T-cell (primary cell): ENCODE measurements at regions not wholly inside any gene's neighbourhood (a gene's known extent, or its start where the extent isn't known, plus 50 kb on each side); places are given as distances from the start of the nearest gene placed in this dataset.
"Not testable (repeated sequence)": the region's sequence is repeated elsewhere in the genome, so short reads cannot be mapped to it uniquely, and the experiment has no call there.

Experiments
- ATAC-seq, 4 experiments: fragments of 200-7000 bp in 3 of 4; fragments of 150-1000 bp in 1 of 4; cut with Tn5 transposase; replicated peaks in 1 of 4; 1 replicate in 3 of 4; 2 replicates in 1 of 4; pipeline ENCODE4 v1.10.0; 2021; ENCODE audit warnings: moderate library complexity in 3 of 4, mild to moderate bottlenecking in 2 of 4, moderate number of reproducible peaks in 1 of 4
- CTCF ChIA-PET, 2 donors: fragments of 300-600 bp; sonication (Branson Sonifier 250); formaldehyde crosslinking; loops; one replicate each; lab custom pipeline; 2022; ENCODE audit warnings: antibody characterized with exemption in 2 of 2; lab: Charles Lee
- POLR2A ChIA-PET, 2 donors: fragments of 300-600 bp; sonication (Branson Sonifier 250); formaldehyde crosslinking; loops; one replicate each; lab custom pipeline; 2022; ENCODE audit warnings: antibody characterized with exemption in 2 of 2; lab: Charles Lee
- DNase-seq, 35 experiments: peaks; one replicate each; pipeline versions ENCODE4 v3.0.0 to v3.0.0-alpha.2; 2013 to 2023
- H3K27ac ChIP-seq: one replicate; pipeline ENCODE4 v1.5.1; 2013; ENCODE audit warnings: low read length
- H3K27me3 ChIP-seq, 2 experiments: replicated peaks in 1 of 2; 1 replicate in 1 of 2; 2 replicates in 1 of 2; pipeline versions ENCODE4 v1.6.1 to v1.7.0; 2013; ENCODE audit warnings: low read length in 1 of 2, mixed read lengths in 1 of 2; ENCODE audit not compliant: control insufficient read depth in 2 of 2, insufficient read depth in 2 of 2; ENCODE audit errors: extremely low read depth in 1 of 2
- H3K36me3 ChIP-seq, 2 donors: 1 replicate in 1 of 2; 2 replicates in 1 of 2; pipeline versions ENCODE4 v1.6.1 to v1.7.0; 2013; ENCODE audit warnings: low read length in 1 of 2; ENCODE audit not compliant: control insufficient read depth in 2 of 2, insufficient read depth in 1 of 2; ENCODE audit errors: extremely low read depth in 1 of 2
- H3K4me1 ChIP-seq, 2 experiments: 1 replicate in 1 of 2; 2 replicates in 1 of 2; pipeline versions ENCODE4 v1.6.1 to v1.7.0; 2013; ENCODE audit warnings: low read length in 2 of 2, mixed read lengths in 1 of 2; ENCODE audit not compliant: insufficient read depth in 2 of 2, control insufficient read depth in 1 of 2; ENCODE audit errors: extremely low read depth in 1 of 2
- H3K4me3 ChIP-seq, 2 donors: 1 replicate in 1 of 2; 2 replicates in 1 of 2; pipeline versions ENCODE4 v1.5.1 to v1.7.0; 2013; ENCODE audit warnings: mild to moderate bottlenecking in 2 of 2, low read length in 1 of 2, moderate library complexity in 1 of 2; ENCODE audit not compliant: control insufficient read depth in 1 of 2; ENCODE audit errors: extremely low read depth in 1 of 2
- H3K9me3 ChIP-seq: 2 replicates; pipeline ENCODE4 v1.7.0; 2013
- H3K27ac Mint-ChIP-seq, 2 donors: one replicate each; pipeline ENCODE4 v1.8.0; 2020 to 2021; ENCODE audit warnings: mild to moderate bottlenecking in 2 of 2, mixed read lengths in 2 of 2
- H3K27me3 Mint-ChIP-seq, 2 donors: one replicate each; pipeline ENCODE4 v1.8.0; 2021 to 2022; ENCODE audit warnings: mixed read lengths in 2 of 2
- H3K36me3 Mint-ChIP-seq: one replicate; pipeline ENCODE4 v1.8.0; 2021; ENCODE audit warnings: mixed read lengths
- H3K4me1 Mint-ChIP-seq, 3 donors: one replicate each; pipeline ENCODE4 v1.8.0; 2020 to 2022; ENCODE audit warnings: mixed read lengths in 3 of 3, mild to moderate bottlenecking in 1 of 3
- H3K4me3 Mint-ChIP-seq, 3 donors: one replicate each; pipeline ENCODE4 v1.8.0; 2020 to 2022; ENCODE audit warnings: mild to moderate bottlenecking in 3 of 3, mixed read lengths in 3 of 3, moderate library complexity in 3 of 3
- H3K9me3 Mint-ChIP-seq, 3 donors: one replicate each; pipeline ENCODE4 v1.8.0; 2020 to 2022; ENCODE audit warnings: mixed read lengths in 3 of 3
- WGBS: methylation state at CpG from one replicate; pipeline ENCODE4 v1.1.5; 2013; ENCODE audit warnings: missing lambda C conversion rate; ENCODE audit not compliant: insufficient coverage; 5-methylcytosine and 5-hydroxymethylcytosine counted together

DNA sequence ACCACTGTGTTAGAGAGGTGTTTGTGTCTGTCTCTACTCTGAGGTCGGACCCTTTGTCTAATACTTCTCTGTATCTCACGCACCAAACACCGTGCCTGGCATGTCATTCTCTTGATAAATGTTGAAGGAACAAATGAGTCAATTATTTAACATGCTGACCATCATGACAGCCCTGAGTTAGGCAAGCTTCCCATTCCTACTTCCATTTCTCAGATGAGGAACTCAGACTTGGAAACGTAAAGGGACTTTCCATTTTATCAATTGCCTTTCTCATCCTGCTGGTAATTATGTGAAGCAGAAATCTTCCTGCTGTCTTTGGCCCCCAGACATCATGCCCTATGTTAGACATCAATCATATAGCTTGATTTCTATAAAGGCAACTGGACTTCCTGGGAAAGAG lies 227.0 kb upstream of the ECI2 start:
- ChIA-PET POLR2A (no interaction called here), CTCF (no interaction called here)
- Histone ChIP-seq H3K4me3 (no peak overlapping the region), H3K9me3 (no peaks in the 10 kb centered on the region), H3K27me3 (peaks cover 0 to 13% of the 10 kb centered on the region in 2 experiments), H3K4me1 (no peaks in the 10 kb centered on the region), H3K27ac (no peak overlapping the region), H3K36me3 (no peaks in the 10 kb centered on the region)
- no CpG with 5 or more reads among the region's 4 CpGs for WGBS
- no peak for DNase-seq
- H3K9me3 Mint-ChIP-seq = no peaks in the 10 kb centered on the region
- H3K27ac Mint-ChIP-seq = no peak overlapping the region
- no peaks in the 10 kb centered on the region for H3K4me1 Mint-ChIP-seq
- no peak for ATAC-seq
- no peaks in the 10 kb centered on the region for H3K36me3 Mint-ChIP-seq
- peaks cover 5 to 25% of the 10 kb centered on the region in 2 donors for H3K27me3 Mint-ChIP-seq
- no peak overlapping the region for H3K4me3 Mint-ChIP-seq

DNA sequence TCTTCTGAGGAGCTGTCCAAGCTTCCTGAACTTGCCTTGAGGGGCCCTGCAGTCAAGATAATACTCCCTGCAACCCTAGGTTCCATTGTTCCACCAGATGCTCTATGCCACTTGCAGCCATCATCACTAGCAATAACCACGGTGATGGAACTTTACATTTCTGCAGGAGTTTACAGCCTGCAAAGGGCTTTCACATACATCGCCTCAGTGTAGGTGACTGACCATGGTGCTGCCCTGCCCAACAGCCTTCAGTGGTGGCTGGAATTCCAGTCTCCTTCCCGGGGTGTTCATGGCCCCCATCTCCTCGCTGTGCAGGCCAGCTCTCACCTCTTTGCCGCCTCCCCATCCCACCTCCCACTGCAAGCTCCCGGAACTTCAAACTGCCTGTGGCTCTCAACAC lies 225.5 kb upstream of the ECI2 start:
- Mint-ChIP-seq H3K36me3 (no peaks in the 10 kb centered on the region), H3K27me3 (peaks cover 3 to 24% of the 10 kb centered on the region in 2 donors), H3K27ac (no peak overlapping the region), H3K4me3 (no peak overlapping the region), H3K9me3 (no peaks in the 10 kb centered on the region), H3K4me1 (no peaks in the 10 kb centered on the region)
- Histone ChIP-seq H3K4me3 (no peak overlapping the region), H3K27me3 (peaks cover 0 to 13% of the 10 kb centered on the region in 2 experiments), H3K27ac (no peak overlapping the region), H3K4me1 (no peaks in the 10 kb centered on the region), H3K36me3 (no peaks in the 10 kb centered on the region), H3K9me3 (no peaks in the 10 kb centered on the region)
- ChIA-PET CTCF (no interaction called here), POLR2A (no interaction called here)
- 87% methylated on average over 6 of the region's 6 CpGs for WGBS
- DNase-seq (no peak), ATAC-seq (no peak)

DNA sequence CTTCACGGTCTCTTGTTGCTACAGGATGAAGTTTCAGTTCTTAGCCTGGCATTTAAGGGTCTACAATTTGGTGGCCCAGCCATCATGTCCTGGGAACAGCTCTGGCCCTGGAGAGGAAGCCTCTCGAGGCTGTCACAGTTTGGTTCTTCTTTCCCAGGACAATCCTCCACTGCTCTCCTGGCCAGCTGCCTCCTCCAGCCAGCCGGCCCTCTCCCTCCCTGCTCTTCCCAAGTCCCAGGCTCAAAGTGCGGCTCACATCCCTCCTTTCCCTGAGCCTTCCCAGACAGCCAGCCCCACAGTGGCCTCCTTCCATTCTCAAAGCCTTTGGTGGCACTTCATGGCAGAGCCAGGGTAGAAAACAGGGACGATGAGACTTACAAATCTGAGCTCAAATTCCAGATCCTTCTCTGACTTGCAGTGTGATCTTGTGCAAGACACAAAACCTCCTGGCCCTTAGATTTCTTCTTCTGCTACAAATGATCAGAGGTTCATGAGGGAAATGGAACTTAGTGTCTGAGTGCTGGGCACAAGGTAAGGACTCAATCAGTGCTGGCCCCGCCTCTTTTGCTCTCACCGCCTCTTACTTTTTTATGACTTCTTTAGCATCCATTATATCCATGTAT lies 223.8 kb upstream of the ECI2 start:
- Mint-ChIP-seq H3K36me3 (no peaks in the 10 kb centered on the region), H3K27me3 (peaks cover 3 to 24% of the 10 kb centered on the region in 2 donors), H3K9me3 (no peaks in the 10 kb centered on the region), H3K4me1 (no peaks in the 10 kb centered on the region), H3K4me3 (no peak overlapping the region), H3K27ac (no peak overlapping the region)
- no peak for DNase-seq
- no peak overlapping the region for H3K27ac ChIP-seq
- ChIA-PET POLR2A (no interaction called here), CTCF (no interaction called here)
- H3K4me3 ChIP-seq = no peak overlapping the region
- 74% methylated on average over 4 of the region's 7 CpGs for WGBS
- no peak for ATAC-seq
- peaks cover 0 to 13% of the 10 kb centered on the region in 2 experiments for H3K27me3 ChIP-seq
- no peaks in the 10 kb centered on the region for H3K4me1 ChIP-seq
- no peaks in the 10 kb centered on the region for H3K36me3 ChIP-seq
- H3K9me3 ChIP-seq = no peaks in the 10 kb centered on the region

DNA sequence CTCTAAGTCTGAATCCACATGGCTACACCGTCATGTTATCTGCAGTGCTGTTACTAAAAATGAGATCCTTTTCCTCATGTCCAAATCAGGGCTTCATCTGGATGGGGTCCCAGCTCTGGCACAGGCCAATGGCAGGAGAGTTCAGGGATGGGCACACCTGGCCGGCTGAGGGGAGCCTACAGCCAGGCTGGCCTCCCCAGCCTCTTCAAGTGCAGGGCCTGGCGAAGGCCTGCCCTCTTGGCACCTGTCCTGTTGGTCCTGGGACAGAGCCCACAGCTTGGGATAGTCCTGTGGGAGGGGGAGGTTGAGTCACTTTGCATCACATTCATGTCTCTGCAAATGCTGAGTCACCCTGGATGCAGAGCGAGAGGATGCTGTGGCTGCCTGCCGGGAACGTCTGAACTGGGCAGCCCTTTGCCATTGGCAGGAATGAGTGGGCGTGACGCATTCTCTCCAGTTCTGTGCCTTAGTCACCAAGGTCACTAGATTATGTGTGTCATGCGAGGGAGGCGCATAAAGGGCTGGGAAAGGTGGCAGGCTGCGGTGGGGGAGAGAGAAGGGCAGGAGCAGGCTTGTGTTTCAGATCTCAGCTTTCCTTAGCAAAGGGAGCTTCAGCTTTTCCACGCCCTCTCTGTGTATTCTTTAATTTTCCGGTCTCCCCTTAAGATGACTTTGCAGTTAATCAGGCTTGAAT lies 223.2 kb upstream of the ECI2 start:
- H3K9me3 Mint-ChIP-seq = no peaks in the 10 kb centered on the region
- no peak for ATAC-seq

DNA sequence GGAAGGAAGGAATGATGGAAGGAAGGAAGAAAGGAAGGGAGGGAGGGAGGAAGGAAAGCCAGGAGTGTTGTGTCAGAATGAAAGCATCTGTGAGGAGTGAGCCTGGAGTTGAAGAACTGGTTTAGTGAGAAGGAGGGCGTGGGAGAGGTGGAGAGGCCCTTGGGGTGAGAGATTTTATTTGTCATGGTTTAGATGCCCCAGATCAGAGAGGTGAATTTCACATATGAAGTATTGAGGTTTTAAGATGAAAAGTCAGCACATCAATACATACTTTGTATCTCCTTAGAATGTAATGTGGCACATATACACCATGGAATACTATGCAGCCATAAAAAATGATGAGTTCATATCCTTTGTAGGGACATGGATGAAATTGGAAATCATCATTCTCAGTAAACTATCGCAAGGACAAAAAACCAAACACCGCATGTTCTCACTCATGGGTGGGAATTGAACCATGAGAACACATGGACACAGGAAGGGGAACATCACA lies 222.3 kb upstream of the ECI2 start:
- H3K27ac ChIP-seq, ATAC-seq, H3K36me3 ChIP-seq, POLR2A ChIA-PET, H3K4me1 Mint-ChIP-seq, H3K9me3 ChIP-seq, H3K36me3 Mint-ChIP-seq, H3K4me1 ChIP-seq, H3K4me3 ChIP-seq, CTCF ChIA-PET, H3K9me3 Mint-ChIP-seq, DNase-seq, H3K4me3 Mint-ChIP-seq, H3K27ac Mint-ChIP-seq: not testable (repeated sequence)
- H3K27me3 ChIP-seq = peaks cover 0 to 13% of the 10 kb centered on the region in 2 experiments
- peaks cover 0 to 21% of the 10 kb centered on the region in 2 donors for H3K27me3 Mint-ChIP-seq
- 43% methylated on average over 1 of the region's 3 CpGs for WGBS

More for the DNA sequence above, 223.2 kb upstream of the ECI2 start:
- H3K36me3 ChIP-seq = no peaks in the 10 kb centered on the region
- H3K4me1 ChIP-seq = no peaks in the 10 kb centered on the region
- H3K9me3 ChIP-seq = no peaks in the 10 kb centered on the region
- no peaks in the 10 kb centered on the region for H3K4me1 Mint-ChIP-seq
- H3K4me3 ChIP-seq = no peak overlapping the region
- CTCF ChIA-PET = no interaction called here
- no peaks in the 10 kb centered on the region for H3K36me3 Mint-ChIP-seq
- no peak overlapping the region for H3K4me3 Mint-ChIP-seq
- POLR2A ChIA-PET = no interaction called here
- H3K27ac ChIP-seq = no peak overlapping the region
- H3K27me3 ChIP-seq = peaks cover 0 to 13% of the 10 kb centered on the region in 2 experiments
- WGBS = 77% methylated on average over 12 of the region's 13 CpGs
- H3K27me3 Mint-ChIP-seq = peaks cover 3 to 24% of the 10 kb centered on the region in 2 donors
- no peak overlapping the region for H3K27ac Mint-ChIP-seq
- no peak for DNase-seq

DNA sequence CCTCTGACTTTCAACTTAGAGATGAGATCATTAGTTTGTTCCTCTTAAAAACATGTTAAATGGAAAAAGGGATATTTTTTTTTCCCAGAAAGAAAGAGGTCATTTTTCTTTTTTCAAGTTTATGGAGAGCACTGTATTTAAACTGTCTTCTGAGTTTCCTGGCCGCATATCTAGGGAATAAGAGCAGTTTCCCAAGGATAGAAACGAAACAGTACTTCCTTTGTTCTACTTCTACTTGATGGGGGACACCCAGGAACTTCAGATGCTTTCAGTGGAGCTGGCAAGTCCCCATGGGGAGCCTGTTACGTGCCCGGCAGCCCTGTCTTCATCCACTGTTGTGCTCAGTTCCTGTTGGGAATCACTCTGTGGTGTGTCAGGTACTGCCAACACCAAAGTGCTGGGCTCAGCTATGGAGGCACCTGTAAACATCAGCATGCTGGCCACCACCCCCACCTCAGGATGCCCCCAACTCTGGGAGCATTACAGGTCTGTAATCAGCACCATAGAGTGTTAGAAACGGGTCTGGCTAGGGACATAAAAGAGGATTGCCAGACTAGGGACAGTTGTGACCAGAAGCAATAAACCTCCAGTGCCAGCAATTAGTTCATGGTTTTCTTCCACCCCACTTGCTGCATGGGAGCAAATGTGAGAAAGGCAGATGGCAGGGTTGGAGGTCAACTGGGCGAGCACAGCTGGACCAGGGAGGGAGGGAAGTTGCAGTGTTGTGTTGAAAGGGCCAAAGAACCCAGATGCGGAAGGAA lies 221.7 kb upstream of the ECI2 start:
- Histone ChIP-seq H3K36me3 (no peaks in the 10 kb centered on the region), H3K9me3 (no peaks in the 10 kb centered on the region), H3K27me3 (peaks cover 0 to 13% of the 10 kb centered on the region in 2 experiments), H3K4me3 (no peak overlapping the region), H3K27ac (no peak overlapping the region), H3K4me1 (no peaks in the 10 kb centered on the region)
- no peak overlapping the region for H3K4me3 Mint-ChIP-seq
- ChIA-PET CTCF (no interaction called here), POLR2A (no interaction called here)
- no peaks in the 10 kb centered on the region for H3K9me3 Mint-ChIP-seq
- DNase-seq (no peak), ATAC-seq (no peak)
- WGBS = 68% methylated on average over 6 of the region's 7 CpGs
- H3K27ac Mint-ChIP-seq = no peak overlapping the region
- no peaks in the 10 kb centered on the region for H3K4me1 Mint-ChIP-seq
- no peaks in the 10 kb centered on the region for H3K36me3 Mint-ChIP-seq
- peaks cover 0 to 21% of the 10 kb centered on the region in 2 donors for H3K27me3 Mint-ChIP-seq
